ENCODE measurements at regions not wholly inside any gene's neighbourhood (a gene's known extent, or its start where the extent isn't known, plus 50 kb on each side); places are given as distances from the start of the nearest gene placed in this dataset.

DNA sequence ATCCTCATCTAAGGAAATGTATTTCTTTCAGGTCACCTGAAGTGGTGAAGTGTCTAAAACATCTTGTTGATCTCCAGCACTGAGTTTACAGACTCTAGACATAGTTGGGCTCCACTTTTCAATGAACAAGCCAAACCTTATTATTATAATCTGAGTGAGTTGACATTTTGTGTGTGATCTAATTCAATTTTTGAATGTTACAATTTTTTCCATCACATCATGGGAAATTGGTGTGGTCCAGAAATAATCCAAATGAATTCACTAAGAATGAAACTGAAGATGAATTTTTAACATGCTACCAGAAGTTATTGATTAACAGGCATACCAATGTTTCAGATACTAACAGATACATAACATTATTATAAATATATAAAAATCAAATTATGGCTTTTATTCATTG lies 75.6 kb upstream of the EFEMP1 start:
- ChIA-PET POLR2A (ENCODE audit: unreplicated experiment) (no interaction called here), CTCF (no interaction called here)
- Histone ChIP-seq H3K9me3 (ENCODE audit: control insufficient read depth, insufficient read depth, low read length) (no peaks in the 10 kb centered on the region), H3K27me3 (ENCODE audit: control insufficient read depth, insufficient read depth, low read length) (no peaks in the 10 kb centered on the region), H3K4me2 (ENCODE audit: low read depth, low read length) (no peak overlapping the region), H4K20me1 (ENCODE audit: insufficient read depth, low read length) (no peaks in the 10 kb centered on the region), H3K4me3 (ENCODE audit: insufficient read depth, low read depth, low read length) (no peak overlapping the region), H3K36me3 (ENCODE audit: control insufficient read depth, insufficient read depth, low read length) (no peaks in the 10 kb centered on the region), H2AFZ (replicated peaks; ENCODE audit: low read length, poor library complexity) (no peak overlapping the region), H4K8ac (ENCODE audit: low read depth in 2 of 2, low read length in 2 of 2) (no peak overlapping the region), H3K79me1 (ENCODE audit: low read depth in 1 of 2, low read length in 2 of 2) (no peaks in the 10 kb centered on the region), H3K23ac (ENCODE audit: low read depth, low read length) (no peak overlapping the region), H3K14ac (replicated peaks; ENCODE audit: low read depth, low read length) (no peak overlapping the region), H2BK5ac (ENCODE audit: low read depth, low read length, poor library complexity, severe bottlenecking) (no peak overlapping the region), H3K9me1 (ENCODE audit: insufficient read depth, low read length) (no peaks in the 10 kb centered on the region), H2AK5ac (ENCODE audit: low read depth, low read length) (no peak overlapping the region), H3K9ac (ENCODE audit: low read depth, low read length) (no peak overlapping the region), H3K4me1 (ENCODE audit: control insufficient read depth, insufficient read depth, low read length) (no peaks in the 10 kb centered on the region; the same call in none of the 2 replicates), H4K5ac (ENCODE audit: low read depth, low read length) (no peak overlapping the region), H4K91ac (ENCODE audit: insufficient read depth, low read depth, low read length) (no peak overlapping the region), H2AK9ac (replicated peaks; ENCODE audit: low read depth, low read length, poor library complexity) (no peak overlapping the region), H2BK15ac (ENCODE audit: low read depth, low read length) (no peak overlapping the region), H2BK120ac (ENCODE audit: low read depth, low read length) (no peak overlapping the region), H3K27ac (ENCODE audit: insufficient read depth, low read length) (no peak overlapping the region), H3K56ac (ENCODE audit: extremely low read depth, insufficient read depth, low read length) (no peak overlapping the region), H3K4ac (ENCODE audit: low read depth, low read length) (no peak overlapping the region), H2BK20ac (ENCODE audit: low read depth, low read length) (no peak overlapping the region), H3K18ac (ENCODE audit: low read depth, low read length) (peak overlapping the region; percentile 27; the same call in 1 of the 2 replicates)
- no peak for TF ChIP-seq POLR2A (IDR thresholded peaks at IDR 0.05; ENCODE audit: low read depth, low read length)
- no peak for TF ChIP-seq BHLHE40 (IDR thresholded peaks at IDR 0.05; ENCODE audit: low read depth, low read length)
- no peak for TF ChIP-seq USF2 (IDR thresholded peaks at IDR 0.05; ENCODE audit: low read depth, low read length)
- TF ChIP-seq, protein P1, sequence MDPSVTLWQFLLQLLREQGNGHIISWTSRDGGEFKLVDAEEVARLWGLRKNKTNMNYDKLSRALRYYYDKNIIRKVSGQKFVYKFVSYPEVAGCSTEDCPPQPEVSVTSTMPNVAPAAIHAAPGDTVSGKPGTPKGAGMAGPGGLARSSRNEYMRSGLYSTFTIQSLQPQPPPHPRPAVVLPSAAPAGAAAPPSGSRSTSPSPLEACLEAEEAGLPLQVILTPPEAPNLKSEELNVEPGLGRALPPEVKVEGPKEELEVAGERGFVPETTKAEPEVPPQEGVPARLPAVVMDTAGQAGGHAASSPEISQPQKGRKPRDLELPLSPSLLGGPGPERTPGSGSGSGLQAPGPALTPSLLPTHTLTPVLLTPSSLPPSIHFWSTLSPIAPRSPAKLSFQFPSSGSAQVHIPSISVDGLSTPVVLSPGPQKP (IDR thresholded peaks at IDR 0.05; ENCODE audit: borderline replicate concordance, low read depth, low read length): no peak
- TF ChIP-seq MXI1 (IDR thresholded peaks at IDR 0.05; ENCODE audit: borderline replicate concordance, low read depth, low read length): no peak
- TF ChIP-seq, protein P2, sequence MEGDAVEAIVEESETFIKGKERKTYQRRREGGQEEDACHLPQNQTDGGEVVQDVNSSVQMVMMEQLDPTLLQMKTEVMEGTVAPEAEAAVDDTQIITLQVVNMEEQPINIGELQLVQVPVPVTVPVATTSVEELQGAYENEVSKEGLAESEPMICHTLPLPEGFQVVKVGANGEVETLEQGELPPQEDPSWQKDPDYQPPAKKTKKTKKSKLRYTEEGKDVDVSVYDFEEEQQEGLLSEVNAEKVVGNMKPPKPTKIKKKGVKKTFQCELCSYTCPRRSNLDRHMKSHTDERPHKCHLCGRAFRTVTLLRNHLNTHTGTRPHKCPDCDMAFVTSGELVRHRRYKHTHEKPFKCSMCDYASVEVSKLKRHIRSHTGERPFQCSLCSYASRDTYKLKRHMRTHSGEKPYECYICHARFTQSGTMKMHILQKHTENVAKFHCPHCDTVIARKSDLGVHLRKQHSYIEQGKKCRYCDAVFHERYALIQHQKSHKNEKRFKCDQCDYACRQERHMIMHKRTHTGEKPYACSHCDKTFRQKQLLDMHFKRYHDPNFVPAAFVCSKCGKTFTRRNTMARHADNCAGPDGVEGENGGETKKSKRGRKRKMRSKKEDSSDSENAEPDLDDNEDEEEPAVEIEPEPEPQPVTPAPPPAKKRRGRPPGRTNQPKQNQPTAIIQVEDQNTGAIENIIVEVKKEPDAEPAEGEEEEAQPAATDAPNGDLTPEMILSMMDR (conservative IDR thresholded peaks at IDR 0.05; ENCODE audit: low read depth, low read length): no peak
- TF ChIP-seq CHD1 (IDR thresholded peaks at IDR 0.05; ENCODE audit: low read depth, low read length): no peak
- no peak for TF ChIP-seq MAFK (IDR thresholded peaks at IDR 0.05; ENCODE audit: low read depth, low read length)
- TF ChIP-seq RAD21 (IDR thresholded peaks at IDR 0.05; ENCODE audit: low read length): no peak
- no peak for TF ChIP-seq FOS (IDR thresholded peaks at IDR 0.05; ENCODE audit: low read depth, low read length)
- no peak for TF ChIP-seq CEBPB (IDR thresholded peaks at IDR 0.05; ENCODE audit: low read depth, low read length)
- TF ChIP-seq SMC3 (IDR thresholded peaks at IDR 0.05; ENCODE audit: low read depth, low read length): no peak
- TF ChIP-seq RCOR1 (IDR thresholded peaks at IDR 0.05; ENCODE audit: insufficient replicate concordance, low read length): no peak
- no peak for TF ChIP-seq MAZ (IDR thresholded peaks at IDR 0.05; ENCODE audit: borderline replicate concordance, low read depth, low read length)
- TF ChIP-seq NFE2L2 (IDR thresholded peaks at IDR 0.05; ENCODE audit: low read depth, low read length): no peak
- TF ChIP-seq RFX5 (IDR thresholded peaks at IDR 0.05; ENCODE audit: low read depth, low read length): no peak
- DNase-seq: no peak
- no peak for ATAC-seq (ENCODE audit: low read depth)
- BruUV-seq (replicated peaks): no TSS peak
- in situ Hi-C loops (cut with MboI; ENCODE audit: low sequenced_read_pairs) (no loop called here), intact Hi-C loops (cut with micrococcal nuclease) (no loop called here), dilution Hi-C loops (cut with HindIII; ENCODE audit: low sequenced_read_pairs, unreplicated experiment) (no loop called here)

Measured in IMR-90 (cell line).